ENCODE measurements at regions not wholly inside any gene's neighbourhood (a gene's known extent, or its start where the extent isn't known, plus 50 kb on each side); places are given as distances from the start of the nearest gene placed in this dataset.

DNA sequence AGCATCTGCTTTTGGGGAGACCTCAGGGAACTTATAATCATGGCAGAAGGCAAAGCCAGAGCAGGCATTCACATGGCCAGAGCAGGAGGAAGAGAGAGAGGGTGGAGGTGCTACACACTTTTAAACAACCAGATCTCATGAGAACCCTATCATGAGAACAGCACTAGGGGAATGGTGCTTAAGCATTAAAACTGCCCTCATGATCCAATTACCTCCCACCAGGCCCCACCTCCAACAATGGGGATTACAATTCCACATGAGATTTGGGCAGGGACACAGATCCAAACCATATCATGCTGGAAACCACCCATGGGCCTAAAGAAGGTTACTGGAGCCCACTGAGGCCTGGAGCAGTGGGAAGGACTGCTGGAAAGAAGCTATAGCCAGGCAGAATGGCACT lies 66.9 kb upstream of the CHST1 start:
- TF ChIP-seq, protein P1, sequence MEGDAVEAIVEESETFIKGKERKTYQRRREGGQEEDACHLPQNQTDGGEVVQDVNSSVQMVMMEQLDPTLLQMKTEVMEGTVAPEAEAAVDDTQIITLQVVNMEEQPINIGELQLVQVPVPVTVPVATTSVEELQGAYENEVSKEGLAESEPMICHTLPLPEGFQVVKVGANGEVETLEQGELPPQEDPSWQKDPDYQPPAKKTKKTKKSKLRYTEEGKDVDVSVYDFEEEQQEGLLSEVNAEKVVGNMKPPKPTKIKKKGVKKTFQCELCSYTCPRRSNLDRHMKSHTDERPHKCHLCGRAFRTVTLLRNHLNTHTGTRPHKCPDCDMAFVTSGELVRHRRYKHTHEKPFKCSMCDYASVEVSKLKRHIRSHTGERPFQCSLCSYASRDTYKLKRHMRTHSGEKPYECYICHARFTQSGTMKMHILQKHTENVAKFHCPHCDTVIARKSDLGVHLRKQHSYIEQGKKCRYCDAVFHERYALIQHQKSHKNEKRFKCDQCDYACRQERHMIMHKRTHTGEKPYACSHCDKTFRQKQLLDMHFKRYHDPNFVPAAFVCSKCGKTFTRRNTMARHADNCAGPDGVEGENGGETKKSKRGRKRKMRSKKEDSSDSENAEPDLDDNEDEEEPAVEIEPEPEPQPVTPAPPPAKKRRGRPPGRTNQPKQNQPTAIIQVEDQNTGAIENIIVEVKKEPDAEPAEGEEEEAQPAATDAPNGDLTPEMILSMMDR (IDR thresholded peaks at IDR 0.05), result no peak
- no peak for TF ChIP-seq POLR2A (IDR thresholded peaks at IDR 0.05)
- TF ChIP-seq POLR2AphosphoS5 (IDR thresholded peaks at IDR 0.05), result no peak

Data from gastroesophageal sphincter (tissue), 3 donors.